G401 (cell line): ENCODE measurements at regions not wholly inside any gene's neighbourhood (a gene's known extent, or its start where the extent isn't known, plus 50 kb on each side); places are given as distances from the start of the nearest gene placed in this dataset.
"Not testable (repeated sequence)": the region's sequence is repeated elsewhere in the genome, so short reads cannot be mapped to it uniquely, and the experiment has no call there.

ENCODE experiments used
- DNase-seq: peaks from one replicate; pipeline ENCODE4 v3.0.0-alpha.2; 2015; ENCODE audit warnings: low spot score
- in situ Hi-C: cut with HindIII; loops from 2 replicates; pipeline ENCODE4 v1.10.0; 2016; ENCODE audit warnings: low sequenced_read_pairs, mixed read lengths

- DNase-seq = no peak
- in situ Hi-C loops = no loop called here
Observed at GRCh38 chr2:113838744-113839444, 51.0 kb upstream of the ACTR3 start.

- in situ Hi-C loops = no loop called here
- DNase-seq = no peak
Observed at GRCh38 chr2:113838277-113838676, 51.6 kb upstream of the ACTR3 start.

- in situ Hi-C loops = no loop called here
- no peak for DNase-seq
Observed at GRCh38 chr2:113834051-113834730, 55.7 kb upstream of the ACTR3 start.

- no peak for DNase-seq
- in situ Hi-C loops = no loop called here
Observed at GRCh38 chr2:113832795-113833290, 57.0 kb upstream of the ACTR3 start.

GRCh38 chr2:113831161-113831560, 58.7 kb upstream of the ACTR3 start:
- in situ Hi-C loops = no loop called here
- no peak for DNase-seq

- in situ Hi-C loops = no loop called here
- DNase-seq = no peak
Observed at GRCh38 chr2:113829761-113830160, 60.1 kb upstream of the ACTR3 start.

GRCh38 chr2:113829270-113829669, 60.6 kb upstream of the ACTR3 start:
- no peak for DNase-seq
- in situ Hi-C loops = no loop called here

- in situ Hi-C loops = no loop called here
- DNase-seq = no peak
Observed at GRCh38 chr2:113828049-113828742, 61.7 kb upstream of the ACTR3 start.

- DNase-seq = no peak
- in situ Hi-C loops = no loop called here
Observed at GRCh38 chr2:113827426-113827825, 62.5 kb upstream of the ACTR3 start.

GRCh38 chr2:113826346-113827285, 63.3 kb upstream of the ACTR3 start:
- no peak for DNase-seq
- in situ Hi-C loops = no loop called here

GRCh38 chr2:113823716-113824595, 65.9 kb upstream of the ACTR3 start:
- in situ Hi-C loops = no loop called here
- DNase-seq = no peak

- no peak for DNase-seq
- in situ Hi-C loops = no loop called here
Observed at GRCh38 chr2:113822087-113822815, 65.8 kb upstream of the SLC35F5 start.

GRCh38 chr2:113818382-113818951, 62.0 kb upstream of the SLC35F5 start:
- in situ Hi-C loops = no loop called here
- peak; percentile 2 for DNase-seq

- DNase-seq, in situ Hi-C loops: not testable (repeated sequence)
Observed at GRCh38 chr2:113813396-113813795, 57.0 kb upstream of the SLC35F5 start.

- no peak for DNase-seq
- in situ Hi-C loops = no loop called here
Observed at GRCh38 chr2:113812204-113812603, 55.8 kb upstream of the SLC35F5 start.

GRCh38 chr2:113809076-113809736, 52.8 kb upstream of the SLC35F5 start:
- no peak for DNase-seq
- in situ Hi-C loops = no loop called here

GRCh38 chr2:113807721-113808120, 51.3 kb upstream of the SLC35F5 start:
- no peak for DNase-seq
- in situ Hi-C loops = no loop called here
